ENCODE measurements at regions not wholly inside any gene's neighbourhood (a gene's known extent, or its start where the extent isn't known, plus 50 kb on each side); places are given as distances from the start of the nearest gene placed in this dataset.

- no peaks in the 10 kb centered on the region for H3K4me1 ChIP-seq
- H3K27me3 ChIP-seq = no peaks in the 10 kb centered on the region
- no peak for TF ChIP-seq CTCF (IDR thresholded peaks at IDR 0.05; ENCODE audit: low read depth, low read length)
- no peaks in the 10 kb centered on the region for H3K9me3 ChIP-seq
- H3K4me3 ChIP-seq (ENCODE audit: low read depth, low read length) = no peak overlapping the region
- H3K36me3 ChIP-seq = no peaks in the 10 kb centered on the region
- DNase-seq = no peak
Observed at GRCh38 chrX:28085653-28086052, 104.4 kb upstream of the DCAF8L1 start.

GRCh38 chrX:28058901-28059300, 77.7 kb upstream of the DCAF8L1 start:
- Histone ChIP-seq H3K27me3 (no peaks in the 10 kb centered on the region), H3K4me1 (no peaks in the 10 kb centered on the region), H3K9me3 (no peaks in the 10 kb centered on the region), H3K4me3 (ENCODE audit: low read depth, low read length) (no peak overlapping the region), H3K36me3 (no peaks in the 10 kb centered on the region)
- peak; percentile 54 for DNase-seq
- TF ChIP-seq CTCF (IDR thresholded peaks at IDR 0.05; ENCODE audit: low read depth, low read length) = no peak

- H3K27me3 ChIP-seq = no peaks in the 10 kb centered on the region
- no peak for TF ChIP-seq CTCF (IDR thresholded peaks at IDR 0.05; ENCODE audit: low read depth, low read length)
Observed at GRCh38 chrX:28042826-28043564, 61.7 kb upstream of the DCAF8L1 start.

GRCh38 chrX:28042260-28042659, 61.0 kb upstream of the DCAF8L1 start:
- Histone ChIP-seq H3K4me1 (no peaks in the 10 kb centered on the region), H3K36me3 (no peaks in the 10 kb centered on the region), H3K27me3 (no peaks in the 10 kb centered on the region), H3K9me3 (no peaks in the 10 kb centered on the region), H3K4me3 (ENCODE audit: low read depth, low read length) (no peak overlapping the region)
- DNase-seq = no peak
- TF ChIP-seq CTCF (IDR thresholded peaks at IDR 0.05; ENCODE audit: low read depth, low read length) = no peak

More at GRCh38 chrX:28042826-28043564, 61.7 kb upstream of the DCAF8L1 start:
- no peaks in the 10 kb centered on the region for H3K36me3 ChIP-seq
- H3K9me3 ChIP-seq = no peaks in the 10 kb centered on the region
- H3K4me1 ChIP-seq = no peaks in the 10 kb centered on the region
- no peak for DNase-seq
- no peak overlapping the region for H3K4me3 ChIP-seq (ENCODE audit: low read depth, low read length)

GRCh38 chrX:28039258-28039657, 58.0 kb upstream of the DCAF8L1 start:
- DNase-seq = no peak
- TF ChIP-seq CTCF (IDR thresholded peaks at IDR 0.05; ENCODE audit: low read depth, low read length) = no peak
- Histone ChIP-seq H3K4me3 (ENCODE audit: low read depth, low read length) (no peak overlapping the region), H3K36me3 (no peaks in the 10 kb centered on the region), H3K9me3 (no peaks in the 10 kb centered on the region), H3K4me1 (no peaks in the 10 kb centered on the region), H3K27me3 (no peaks in the 10 kb centered on the region)

Data from BE2C (cell line).